ENCODE measurements at regions not wholly inside any gene's neighbourhood (a gene's known extent, or its start where the extent isn't known, plus 50 kb on each side); places are given as distances from the start of the nearest gene placed in this dataset.

GRCh38 chr7:68235937-68236336, 1239.3 kb downstream of the TYW1 start (continued):
- no peak for TF ChIP-seq CHD7 (IDR thresholded peaks at IDR 0.05; ENCODE audit: insufficient replicate concordance, low read length)
- TF ChIP-seq TEAD4 (IDR thresholded peaks at IDR 0.05; ENCODE audit: low read depth, low read length): no peak
- no peak for TF ChIP-seq SRF (IDR thresholded peaks at IDR 0.05; ENCODE audit: low read depth, low read length)
- no peak for TF ChIP-seq TAF1 (IDR thresholded peaks at IDR 0.05; ENCODE audit: low read depth, low read length)
- TF ChIP-seq POLR2A (IDR thresholded peaks at IDR 0.05; ENCODE audit: control extremely low read depth in 1 of 2, low read depth in 2 of 2, low read length in 2 of 2): no peak
- TF ChIP-seq BACH1 (IDR thresholded peaks at IDR 0.05; ENCODE audit: low read length): no peak
- TF ChIP-seq HDAC2 (IDR thresholded peaks at IDR 0.05; ENCODE audit: borderline replicate concordance in 1 of 2, low read depth in 2 of 2, low read length in 2 of 2): no peak
- TF ChIP-seq SP1 (IDR thresholded peaks at IDR 0.05; ENCODE audit: low read depth, low read length): no peak
- no peak for TF ChIP-seq EP300 (IDR thresholded peaks at IDR 0.05; ENCODE audit: borderline replicate concordance in 1 of 2, low read depth in 2 of 2, low read length in 2 of 2)
- no peak for TF ChIP-seq NRF1 (IDR thresholded peaks at IDR 0.05; ENCODE audit: low read depth, low read length)
- no peak for TF ChIP-seq MAFK (IDR thresholded peaks at IDR 0.05; ENCODE audit: low read depth, low read length)
- no peak for TF ChIP-seq RAD21 (IDR thresholded peaks at IDR 0.05 in 1 of 2, conservative IDR thresholded peaks at IDR 0.05 in 1 of 2; ENCODE audit: low read depth in 2 of 2, low read length in 2 of 2)
- TF ChIP-seq SP4 (IDR thresholded peaks at IDR 0.05; ENCODE audit: low read length): no peak

Data from H1 (cell line).